Stimulated activated CD8-positive, alpha-beta memory T cell treated with anti-CD3 and anti-CD28 coated beads, Interleukin-7, amount 100 ng/mL, for 4 hours (primary cell): ENCODE measurements at regions not wholly inside any gene's neighbourhood (a gene's known extent, or its start where the extent isn't known, plus 50 kb on each side); places are given as distances from the start of the nearest gene placed in this dataset.
"Not testable (repeated sequence)": the region's sequence is repeated elsewhere in the genome, so short reads cannot be mapped to it uniquely, and the experiment has no call there.

Experiments used
- DNase-seq, 2 donors: peaks; one replicate each; pipeline ENCODE4 v3.0.0-alpha.2; 2020; ENCODE audit warnings: low read depth in 2 of 2

- DNase-seq = no peak
These were observed 135.7 kb downstream of the RPS4Y2 start for GRCh38 chrY:20891440-20892160.

- not testable (repeated sequence) for DNase-seq
These were observed 169.6 kb downstream of the RPS4Y2 start for GRCh38 chrY:20925350-20926091.

- no peak for DNase-seq
These were observed 173.9 kb downstream of the RPS4Y2 start for GRCh38 chrY:20929691-20930342.

GRCh38 chrY:20936709-20937251, 180.9 kb downstream of the RPS4Y2 start:
- not testable (repeated sequence) for DNase-seq

GRCh38 chrY:20961512-20961911, 205.6 kb downstream of the RPS4Y2 start:
- no peak for DNase-seq

GRCh38 chrY:20967828-20968227, 211.9 kb downstream of the RPS4Y2 start:
- DNase-seq = no peak

DNA sequence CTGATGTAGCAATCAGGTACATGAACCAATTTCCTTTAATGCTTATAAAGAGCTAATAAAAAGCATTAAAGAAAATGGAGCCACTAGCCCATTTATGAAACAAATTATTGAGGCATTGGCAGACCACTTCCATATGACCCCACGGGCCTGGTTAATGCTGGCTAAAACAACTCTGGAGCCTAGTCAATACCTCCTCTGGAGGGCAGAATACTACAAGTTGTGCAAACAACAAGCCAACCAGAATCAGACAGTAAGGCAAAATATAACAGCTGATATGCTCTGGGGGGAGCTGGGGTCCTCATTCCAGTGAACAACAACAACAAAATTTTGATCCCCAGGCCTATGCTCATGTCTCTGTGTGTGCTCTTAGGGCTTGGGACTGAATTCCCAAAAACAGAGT, 212.3 kb downstream of the RPS4Y2 start:
- no peak for DNase-seq

GRCh38 chrY:20971371-20971770, 215.5 kb downstream of the RPS4Y2 start:
- DNase-seq = no peak

DNA sequence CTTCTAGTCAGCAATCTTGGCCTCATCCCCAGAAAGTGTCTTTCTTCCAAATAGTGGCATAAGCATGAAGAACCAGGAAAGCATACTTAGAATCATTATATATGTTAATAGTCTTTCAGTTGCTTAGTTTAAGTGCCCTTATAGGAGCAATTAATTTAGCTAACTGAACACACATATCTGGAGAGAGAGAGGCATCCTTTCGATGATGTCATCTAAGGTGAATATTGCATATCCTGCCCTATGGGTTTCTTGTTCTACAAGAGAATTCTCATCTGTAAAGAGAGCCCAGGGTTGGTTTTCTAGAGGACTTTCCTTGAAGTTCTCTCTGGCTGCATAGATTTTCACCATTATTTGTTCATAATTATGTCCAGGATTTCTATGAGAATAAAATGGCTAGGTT, 230.1 kb downstream of the RPS4Y2 start:
- no peak for DNase-seq

DNA sequence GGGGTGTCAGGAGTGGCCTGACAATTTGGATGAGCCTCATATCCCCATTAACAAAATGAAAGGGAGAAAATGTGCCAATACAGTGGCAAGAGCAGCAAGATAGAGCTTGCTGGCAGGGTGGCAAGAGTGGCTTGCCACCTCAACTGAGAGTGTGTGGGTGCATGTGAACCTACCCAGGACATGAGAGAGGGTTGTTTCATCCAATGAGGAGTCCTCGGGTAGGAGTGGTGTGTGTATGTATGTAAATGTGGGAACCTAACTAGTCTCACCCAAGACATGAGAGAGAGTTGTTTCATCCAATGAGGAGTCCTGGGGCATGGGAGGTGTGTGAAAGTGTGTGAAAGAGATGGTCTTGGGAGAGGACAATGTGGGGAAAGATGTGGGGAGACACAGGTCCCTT, 234.2 kb downstream of the RPS4Y2 start:
- no peak for DNase-seq

DNA sequence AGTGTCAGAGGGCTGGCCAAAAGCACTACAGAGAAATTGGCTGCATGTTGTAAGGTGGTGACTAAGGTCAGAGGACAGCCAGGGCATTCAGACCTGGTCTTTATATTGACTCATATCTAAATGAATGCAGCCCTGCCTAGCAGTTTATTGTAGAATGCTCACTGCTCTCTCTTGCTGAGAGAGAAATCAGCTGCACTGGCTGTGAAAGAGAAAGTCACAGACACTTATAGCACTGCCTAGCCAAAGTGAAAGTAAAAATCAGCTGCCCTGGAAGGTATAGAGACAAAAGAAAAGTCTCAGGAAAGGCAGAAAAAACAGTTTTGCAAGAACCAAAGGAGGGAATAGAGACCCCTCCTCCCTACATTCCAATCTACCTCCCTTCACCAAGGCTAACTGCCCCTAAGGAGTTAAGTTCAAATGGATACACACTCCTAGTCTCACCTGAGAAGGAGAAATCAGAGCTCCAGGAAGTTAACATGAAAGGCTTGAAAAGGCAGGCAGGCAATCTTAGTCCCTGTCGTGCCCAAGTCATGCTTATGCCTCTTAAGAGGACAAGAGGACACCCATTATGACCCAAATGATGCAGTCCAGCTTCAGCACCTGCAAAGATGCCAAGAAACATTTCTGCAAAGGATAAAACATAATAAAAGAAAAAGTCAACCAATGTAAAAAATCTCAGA, 235.1 kb downstream of the RPS4Y2 start:
- no peak for DNase-seq

DNA sequence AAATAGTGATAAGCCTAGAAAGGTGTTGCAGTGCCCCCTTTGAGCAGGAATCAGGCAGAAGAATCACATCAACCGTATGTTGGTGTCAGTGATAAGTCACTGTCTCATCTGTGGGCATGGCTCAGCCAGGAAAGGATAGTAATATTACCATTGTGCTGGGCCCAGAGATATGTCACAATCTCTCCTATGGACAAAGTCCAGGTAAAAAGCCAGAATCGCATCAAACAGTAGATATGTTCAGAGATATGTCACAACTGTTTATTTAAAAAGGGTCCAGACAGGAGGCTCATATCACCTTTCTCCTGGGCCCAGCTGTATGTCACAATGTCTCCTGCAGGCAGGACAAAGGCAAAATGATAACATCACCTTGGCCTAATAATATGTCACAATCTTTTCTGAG, 241.4 kb downstream of the RPS4Y2 start:
- DNase-seq = no peak

- DNase-seq = no peak
These were observed 242.1 kb downstream of the RPS4Y2 start for GRCh38 chrY:20998016-20998415.

DNA sequence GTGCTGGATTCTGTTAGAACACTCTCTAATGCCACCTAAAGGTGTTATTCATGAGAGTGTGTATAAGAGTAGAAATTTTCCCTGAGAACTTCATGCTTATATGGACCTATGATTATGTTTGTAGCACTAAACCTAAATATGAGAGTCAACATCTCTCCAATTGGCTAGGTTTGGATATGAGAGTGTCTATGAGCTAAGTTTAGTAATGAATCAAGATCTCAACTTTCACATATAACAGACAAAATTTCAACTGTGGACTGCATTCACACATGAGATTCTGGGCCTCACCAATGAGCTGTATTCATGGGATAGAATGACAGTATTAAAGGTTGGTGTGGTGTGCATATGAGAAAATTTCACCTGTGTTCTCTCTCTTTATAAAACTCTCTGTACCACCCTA, 242.6 kb downstream of the RPS4Y2 start:
- DNase-seq = no peak

- no peak for DNase-seq
These were observed 245.2 kb downstream of the RPS4Y2 start for GRCh38 chrY:21001102-21001501.

DNA sequence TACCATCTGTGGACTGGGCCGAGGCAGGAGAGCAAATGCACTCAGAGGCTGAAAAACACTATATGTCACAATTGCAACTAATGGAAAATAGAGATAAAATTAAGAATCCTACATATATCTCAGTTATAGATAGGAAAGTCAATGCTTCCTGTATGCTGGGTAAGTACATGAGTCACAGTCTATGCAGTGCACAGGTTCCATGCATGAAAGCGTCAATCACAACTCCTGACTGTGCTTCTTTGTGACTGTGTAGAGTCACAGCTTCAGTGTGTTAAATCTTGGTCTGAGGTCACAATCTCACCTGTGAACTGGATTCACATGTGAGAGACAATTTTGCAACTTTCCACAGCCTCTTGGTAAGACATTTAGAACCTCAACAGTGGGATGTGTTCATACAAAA, 247.2 kb downstream of the RPS4Y2 start:
- no peak for DNase-seq

- no peak for DNase-seq
These were observed 249.6 kb downstream of the RPS4Y2 start for GRCh38 chrY:21005531-21005930.

DNA sequence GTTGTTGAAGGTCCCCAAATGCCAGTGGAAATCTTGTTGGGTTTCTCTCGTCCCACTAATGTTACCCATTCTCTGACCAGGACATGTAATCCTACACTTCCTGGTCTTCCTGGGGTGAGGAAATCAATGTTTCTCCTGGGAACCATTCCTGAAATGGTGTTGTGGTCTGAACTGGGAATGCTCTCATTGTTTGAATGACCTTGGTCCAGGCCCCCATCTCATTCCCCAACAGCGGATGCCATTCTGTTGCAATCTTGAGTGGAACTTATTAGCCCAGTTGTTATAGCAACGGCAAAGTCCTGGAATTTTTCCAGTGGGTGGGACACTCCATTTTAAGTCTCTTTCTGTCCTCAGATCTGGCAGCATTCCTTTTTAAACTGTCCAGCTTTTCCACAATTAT, 265.9 kb downstream of the RPS4Y2 start:
- DNase-seq = no peak

DNA sequence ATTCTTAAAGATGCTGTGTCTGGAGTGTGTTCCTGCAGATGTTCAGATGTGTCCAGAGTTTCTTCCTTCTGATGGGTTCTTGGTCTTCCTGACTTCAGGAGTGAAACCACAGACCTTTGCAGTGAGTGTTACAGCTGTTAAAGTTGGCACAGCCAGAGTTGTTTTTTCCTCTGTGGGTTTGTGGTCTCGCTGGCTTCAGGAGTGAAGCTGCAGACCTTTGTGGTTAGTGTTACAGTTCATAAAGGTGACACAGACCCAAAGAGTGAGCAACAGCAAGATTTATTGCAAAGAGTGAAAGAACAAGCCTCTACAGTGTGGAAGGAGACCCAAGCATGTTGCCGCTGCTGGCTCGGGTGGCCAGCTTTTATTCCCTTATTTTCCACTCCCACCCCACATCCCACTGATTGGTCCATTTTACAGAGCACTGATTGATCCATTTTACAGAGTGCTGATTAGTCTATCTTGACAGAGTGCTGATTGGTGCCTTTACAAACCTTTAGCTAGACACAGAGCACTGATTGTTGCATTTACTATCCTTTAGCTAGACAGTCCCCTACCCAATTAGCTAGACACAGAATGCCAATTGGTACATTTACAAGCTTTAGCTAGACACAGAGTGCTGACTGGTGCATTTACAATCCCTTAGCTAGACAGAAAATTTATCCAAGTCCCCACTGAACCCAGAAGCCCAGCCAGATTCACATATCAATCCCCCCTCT, 266.6 kb downstream of the RPS4Y2 start:
- no peak for DNase-seq

GRCh38 chrY:21023906-21024305, 268.0 kb downstream of the RPS4Y2 start:
- DNase-seq = no peak

DNA sequence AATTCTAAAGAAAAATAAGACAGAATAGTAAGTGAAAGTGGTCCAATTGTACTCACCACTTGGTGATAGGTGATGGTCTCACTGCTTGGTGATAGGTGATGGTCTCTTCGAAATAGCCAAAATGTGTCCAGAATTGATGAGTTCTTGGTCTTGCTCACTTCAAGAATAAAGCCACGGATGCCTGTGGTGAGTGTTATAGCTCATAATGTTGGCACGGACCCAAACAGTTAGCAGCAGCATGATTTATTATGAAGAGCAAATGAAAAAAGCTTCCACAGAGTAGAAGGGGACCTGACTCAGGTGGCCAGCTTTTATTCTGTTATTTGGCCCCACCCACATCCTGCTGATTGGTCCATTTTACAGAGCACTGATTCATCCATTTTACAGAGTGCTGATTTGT, 272.6 kb downstream of the RPS4Y2 start:
- no peak for DNase-seq
